ENCODE measurements at regions not wholly inside any gene's neighbourhood (a gene's known extent, or its start where the extent isn't known, plus 50 kb on each side); places are given as distances from the start of the nearest gene placed in this dataset.

GRCh38 chr13:48892053-48892687 is 83.5 kb upstream of the FNDC3A start:
- no peak for DNase-seq

DNA sequence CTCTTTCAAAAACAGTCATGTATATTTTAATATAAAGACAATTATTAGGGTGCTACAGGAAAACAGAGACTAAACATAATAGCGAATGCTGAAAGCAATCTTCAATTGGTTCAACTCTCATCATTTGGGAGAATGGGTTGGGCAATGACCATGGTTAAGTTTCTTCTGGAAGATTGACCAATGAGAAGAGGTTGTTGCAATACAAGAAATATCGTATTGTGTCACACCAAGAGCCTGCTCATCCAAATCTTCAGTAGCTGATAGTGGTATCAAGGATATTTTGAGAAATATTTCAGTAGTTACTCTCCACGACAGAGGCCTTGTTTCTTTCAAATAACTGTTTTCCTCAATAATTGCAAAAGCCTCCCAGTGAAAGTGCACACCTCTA is 83.0 kb upstream of the FNDC3A start:
- no peak for DNase-seq

GRCh38 chr13:48896312-48896711 is 79.4 kb upstream of the FNDC3A start:
- no peak for DNase-seq

- DNase-seq: no peak
These were observed 73.9 kb upstream of the FNDC3A start for GRCh38 chr13:48901781-48902180.

- DNase-seq: no peak
These were observed 73.3 kb upstream of the FNDC3A start for GRCh38 chr13:48902368-48902767.

DNA sequence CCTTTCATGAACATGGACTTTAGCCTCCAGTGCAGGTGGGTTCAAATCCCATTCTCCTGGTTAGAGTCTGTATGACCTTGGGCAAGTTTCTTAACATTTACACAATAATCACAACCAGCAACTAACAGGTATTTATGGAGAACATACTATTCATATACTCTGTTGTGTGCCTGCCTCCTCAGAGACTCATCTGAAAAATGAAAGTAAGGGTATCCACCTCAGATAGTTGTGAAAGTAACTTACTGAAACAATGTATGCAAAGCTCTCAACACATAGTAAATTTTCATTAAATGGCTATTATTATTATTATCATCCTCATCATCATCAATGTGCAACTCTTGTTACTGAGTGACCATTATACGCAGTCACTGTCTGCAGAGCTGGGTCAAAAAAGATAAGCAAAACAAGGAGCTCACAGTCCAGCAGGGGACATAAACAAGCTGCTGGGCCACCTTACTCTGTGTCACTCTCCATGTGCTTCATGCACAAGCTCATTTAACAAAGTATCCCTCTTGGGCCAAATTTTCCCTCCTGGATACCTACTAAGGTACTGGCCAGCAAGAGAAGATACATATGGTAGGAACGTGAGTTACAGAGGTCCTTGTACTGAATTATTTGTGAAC is 70.9 kb upstream of the FNDC3A start:
- DNase-seq: no peak

GRCh38 chr13:48906200-48906599 is 69.5 kb upstream of the FNDC3A start:
- no peak for DNase-seq

DNA sequence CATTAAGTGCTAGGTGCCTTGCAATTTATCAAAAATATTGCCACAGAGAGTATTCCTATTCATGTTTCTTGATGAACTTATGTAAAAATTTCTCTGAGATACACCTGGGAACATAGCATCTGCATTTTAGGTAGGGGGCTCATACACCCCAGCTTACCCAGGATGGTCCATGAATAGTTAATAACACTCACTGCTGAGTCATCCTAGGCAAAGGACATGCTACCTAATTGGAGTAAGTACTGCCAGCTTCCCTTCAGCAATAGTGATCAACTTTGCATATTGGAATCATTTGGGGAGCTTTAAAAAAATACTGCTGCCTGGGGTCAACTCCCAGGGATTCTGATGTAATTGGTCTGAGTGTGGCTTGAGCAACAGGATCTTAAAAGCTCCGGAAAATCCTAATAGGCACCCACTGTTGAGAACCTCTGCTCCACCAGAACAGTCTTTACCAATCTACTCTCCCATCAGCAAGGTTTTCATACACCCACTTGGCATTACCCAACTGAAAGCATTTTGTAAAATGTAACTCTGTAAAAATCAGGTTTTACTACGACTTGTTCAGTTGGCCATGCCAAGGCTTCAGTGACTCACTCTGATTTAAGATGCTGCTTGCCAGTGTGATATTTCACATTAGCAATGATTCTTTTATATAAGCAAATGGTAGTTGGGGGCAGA is 67.2 kb upstream of the FNDC3A start:
- no peak for DNase-seq

GRCh38 chr13:48909056-48909389 is 66.7 kb upstream of the FNDC3A start:
- no peak for DNase-seq

DNA sequence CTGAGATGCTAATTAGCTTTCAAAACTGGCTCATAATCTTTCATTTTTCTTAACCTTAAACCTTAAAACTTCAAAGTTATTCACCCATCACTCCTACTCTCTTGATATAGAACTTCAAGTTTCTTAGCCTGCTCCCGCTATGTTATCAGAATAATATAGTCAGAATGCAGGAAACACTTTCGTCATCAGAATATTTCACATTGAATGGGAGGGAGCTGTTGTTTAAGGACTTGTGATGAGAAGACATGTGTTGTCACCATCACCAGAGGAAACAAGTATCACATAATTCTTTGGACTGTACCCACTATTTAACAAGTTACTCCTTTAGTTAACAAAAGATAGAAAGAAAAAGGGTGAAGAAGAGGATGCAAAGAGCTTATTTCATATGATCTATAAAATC is 65.0 kb upstream of the FNDC3A start:
- no peak for DNase-seq

DNA sequence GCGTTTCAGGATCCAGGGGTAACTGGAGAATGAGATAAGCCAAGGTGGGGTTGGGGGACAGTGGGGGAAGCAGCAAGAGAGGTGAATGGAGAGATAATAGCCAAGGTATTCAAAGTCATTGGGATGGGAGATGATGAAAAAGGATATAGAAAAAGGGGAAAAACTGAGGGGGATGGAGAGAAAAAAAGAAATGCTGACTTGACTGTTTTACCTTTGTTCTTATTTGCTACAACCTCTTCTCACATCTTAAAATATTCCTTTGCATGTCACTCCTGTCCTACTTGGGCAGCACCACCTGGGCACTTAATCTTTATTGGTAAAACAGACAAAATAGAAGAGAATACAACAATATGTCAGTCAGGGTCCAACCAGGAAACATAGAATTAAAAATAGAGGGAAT is 56.0 kb upstream of the FNDC3A start:
- no peak for DNase-seq

DNA sequence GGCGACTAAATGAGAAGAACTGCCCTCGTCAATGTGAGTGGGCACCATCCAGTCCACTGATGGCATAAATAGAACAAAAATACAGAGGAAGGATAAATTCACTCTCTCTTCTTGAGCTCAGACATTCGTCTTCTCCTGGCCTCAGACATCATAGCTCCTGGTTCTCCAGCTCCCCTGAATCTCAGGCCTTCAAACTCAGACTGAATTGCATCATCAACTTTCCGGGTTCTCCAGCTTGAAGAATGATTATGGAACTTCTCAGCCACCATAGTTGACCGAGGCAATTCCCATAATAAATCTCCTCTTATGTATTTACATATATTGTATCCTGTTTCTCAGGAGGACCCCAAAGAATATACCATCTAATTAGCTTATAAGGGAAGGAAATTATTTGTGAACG is 55.0 kb upstream of the FNDC3A start:
- DNase-seq: no peak

GRCh38 chr13:48923376-48923775 is 52.3 kb upstream of the FNDC3A start:
- no peak for DNase-seq

- no peak for DNase-seq
These were observed 50.7 kb upstream of the FNDC3A start for GRCh38 chr13:48925001-48925400.
